Retina (tissue), 1 donor: ENCODE measurements at regions not wholly inside any gene's neighbourhood (a gene's known extent, or its start where the extent isn't known, plus 50 kb on each side); places are given as distances from the start of the nearest gene placed in this dataset.

Experiments used
- DNase-seq: peaks from one replicate; pipeline ENCODE4 v3.0.0-alpha.2; 2016

- no peak for DNase-seq
Observed at GRCh38 chr1:234988155-234988517, 140.5 kb downstream of the TOMM20 start.

DNA sequence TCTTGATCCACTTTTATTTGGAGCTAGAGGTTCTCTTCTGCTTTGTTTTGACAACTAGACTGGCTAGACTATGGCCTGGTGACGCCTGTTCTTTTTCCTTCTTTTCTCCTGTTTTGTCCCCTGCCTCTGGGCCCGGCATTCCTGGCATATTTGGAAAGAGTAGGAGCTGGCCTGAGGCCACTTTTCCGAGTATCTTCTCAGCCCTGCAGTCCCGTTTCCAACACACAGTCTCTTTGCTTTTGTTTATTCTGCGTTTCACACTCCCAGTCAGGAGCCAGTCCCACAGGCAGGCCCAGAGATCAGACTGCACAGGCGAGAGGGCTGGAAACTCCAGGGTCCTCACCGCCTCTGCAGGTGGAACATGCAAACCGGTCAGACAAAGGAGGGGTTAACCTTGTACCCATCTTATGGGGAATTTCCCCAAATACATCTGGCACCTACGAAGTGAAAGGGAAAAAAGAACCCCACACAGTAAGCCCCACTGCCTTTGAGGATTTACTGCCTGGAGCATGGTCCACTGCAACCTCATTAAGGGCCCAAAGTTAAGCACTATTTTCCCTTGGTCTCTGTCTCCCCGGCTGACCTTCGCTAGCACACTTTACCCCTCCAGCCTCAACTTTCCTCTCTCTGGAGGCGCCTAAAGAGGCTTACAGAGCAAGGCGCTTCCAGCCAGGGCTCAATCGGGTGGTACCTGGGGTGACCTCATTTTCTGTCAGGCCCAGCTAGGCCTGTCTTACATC is 141.1 kb downstream of the TOMM20 start:
- no peak for DNase-seq

DNA sequence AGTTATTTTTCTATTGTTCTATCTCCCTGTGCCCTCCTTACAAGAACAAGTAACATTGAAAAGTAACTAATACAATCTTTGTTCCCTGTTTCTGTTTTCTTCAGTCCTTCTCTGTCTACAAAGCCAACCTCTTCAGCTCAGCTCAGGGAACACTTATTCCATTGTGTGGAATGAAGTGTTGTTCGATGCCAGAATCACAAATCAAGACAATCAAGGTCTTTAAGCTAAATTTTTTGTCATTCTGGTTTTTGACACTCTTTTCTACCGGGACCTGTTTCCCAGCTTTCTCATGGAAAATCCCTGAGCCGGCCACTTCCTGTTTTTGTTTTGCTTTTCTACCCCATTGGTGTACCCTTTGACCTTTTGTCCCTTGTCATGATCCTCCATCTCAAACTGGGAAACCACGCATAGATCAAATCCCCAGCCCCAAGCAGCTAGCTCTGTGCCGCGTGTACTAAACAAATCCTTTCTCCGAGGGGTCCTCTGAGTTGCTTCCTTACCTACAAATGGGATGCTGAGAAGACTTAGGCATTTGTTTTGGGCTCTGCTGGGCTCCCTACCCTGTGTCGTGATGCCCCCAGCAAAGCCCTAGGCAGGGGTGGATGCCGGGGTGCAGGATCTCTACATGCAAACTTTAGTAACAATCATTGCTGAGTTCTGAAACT is 141.8 kb downstream of the TOMM20 start:
- no peak for DNase-seq

GRCh38 chr1:234985516-234986294 is 142.9 kb downstream of the TOMM20 start:
- no peak for DNase-seq

- no peak for DNase-seq
Observed at GRCh38 chr1:234985007-234985370, 143.6 kb downstream of the TOMM20 start.

- DNase-seq, result no peak
Observed at GRCh38 chr1:234983564-234984238, 144.9 kb downstream of the TOMM20 start.

- no peak for DNase-seq
Observed at GRCh38 chr1:234981758-234982157, 146.9 kb downstream of the TOMM20 start.

GRCh38 chr1:234980645-234981396 is 147.8 kb downstream of the TOMM20 start:
- no peak for DNase-seq

DNA sequence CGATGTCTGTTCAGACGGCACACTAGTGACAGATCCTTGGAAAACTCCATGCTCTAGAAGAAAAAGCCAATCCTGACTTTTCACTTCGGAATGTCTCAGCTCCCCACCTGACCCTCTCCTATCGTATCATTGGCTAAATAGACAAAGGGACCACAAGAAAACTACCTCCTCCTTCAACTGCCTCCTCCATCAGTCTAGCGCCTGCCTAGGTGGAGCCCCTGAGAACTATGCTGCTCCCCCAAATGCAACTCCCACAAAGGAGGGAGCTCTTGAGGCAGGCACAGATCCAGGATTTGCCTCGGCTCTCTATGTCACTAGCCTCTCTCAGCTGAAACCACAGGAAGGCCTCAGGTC is 148.4 kb downstream of the TOMM20 start:
- no peak for DNase-seq

DNA sequence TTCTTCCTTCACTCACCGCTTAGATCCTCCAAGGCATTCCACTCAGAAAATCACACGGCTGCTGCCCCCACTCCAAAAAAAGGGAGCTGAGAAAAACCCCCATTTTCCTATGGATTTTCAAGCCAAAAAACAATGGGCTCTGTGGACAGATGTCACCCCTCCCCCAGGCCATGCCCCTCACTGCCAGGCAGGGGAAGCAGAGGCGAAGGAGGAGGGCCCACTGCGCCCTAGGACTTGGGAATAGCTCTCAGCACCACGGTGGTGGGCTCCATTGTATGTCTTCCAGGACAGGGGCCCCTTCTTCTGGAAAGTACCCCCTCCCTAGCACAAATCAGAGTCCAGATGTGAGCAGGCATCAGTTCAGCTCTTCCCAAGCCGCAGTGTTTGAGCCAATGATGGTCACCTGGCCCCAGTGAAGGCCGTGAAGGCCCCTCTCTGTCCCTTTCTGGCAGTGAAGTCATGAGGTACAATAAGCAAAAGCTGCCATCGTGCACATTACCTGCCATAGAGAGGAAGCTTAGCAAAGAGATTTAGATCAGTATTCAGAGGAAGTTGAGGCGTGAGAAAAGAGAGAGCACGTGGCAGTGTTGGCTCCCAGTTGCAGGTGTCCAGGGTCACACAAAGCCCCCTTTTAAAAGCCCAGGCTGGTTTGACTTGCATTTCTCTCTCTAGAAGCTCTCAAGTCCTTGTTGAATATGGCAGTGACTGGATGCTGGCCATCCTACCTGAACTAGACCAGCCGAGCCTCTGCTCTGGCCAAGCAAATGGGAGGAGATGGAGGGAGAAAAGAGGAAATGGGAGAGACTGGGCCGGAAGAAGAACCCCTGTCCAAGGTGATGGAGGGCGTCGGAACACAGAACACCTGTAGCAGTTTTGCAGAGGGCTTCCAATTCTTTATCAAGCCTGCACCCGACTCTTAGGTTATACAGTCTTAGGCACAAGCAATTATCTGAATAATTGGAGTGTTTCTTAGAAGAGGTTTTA is 149.0 kb downstream of the TOMM20 start:
- no peak for DNase-seq

DNA sequence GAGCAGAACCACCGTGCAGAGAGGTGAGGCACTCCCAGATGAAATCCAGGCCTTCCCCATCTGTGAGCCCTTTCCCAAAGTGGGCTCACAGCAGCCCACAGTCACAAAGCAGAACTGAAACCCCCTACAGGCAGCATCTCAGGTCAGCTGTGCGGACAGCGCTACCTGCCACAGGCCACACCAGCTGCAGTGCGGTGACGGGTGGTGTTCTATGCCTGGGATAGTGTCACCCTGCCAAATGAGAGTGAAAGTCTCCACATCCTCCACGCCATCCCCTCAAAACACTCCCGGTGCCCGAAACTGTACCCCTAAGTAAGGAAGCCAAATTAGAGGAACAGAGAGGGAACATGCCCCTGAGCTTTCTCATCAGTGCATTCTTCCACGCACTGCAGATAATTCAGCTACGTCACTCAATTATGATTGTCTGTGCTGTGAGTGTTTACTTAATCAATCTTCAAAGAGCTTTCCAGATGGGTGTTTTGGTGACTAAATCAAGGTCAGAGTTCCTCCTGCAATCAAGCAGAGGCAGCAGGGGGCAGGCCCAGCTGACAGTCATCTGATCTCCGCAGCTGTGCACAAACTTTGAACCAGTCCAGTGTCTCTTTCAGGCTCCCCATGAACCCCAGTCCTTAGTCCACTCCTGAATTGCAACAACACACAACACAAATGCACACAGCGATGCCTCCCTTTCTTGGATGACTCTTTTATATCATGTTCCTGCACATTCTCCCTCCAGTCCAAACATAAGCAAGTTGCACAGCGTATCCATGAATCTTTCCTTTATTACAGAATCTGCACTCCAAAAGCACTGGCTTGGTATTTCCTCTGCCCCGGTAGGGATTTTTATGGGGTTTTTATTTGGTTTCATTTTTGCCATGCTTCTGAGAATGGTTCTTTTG is 150.0 kb downstream of the TOMM20 start:
- no peak for DNase-seq

DNA sequence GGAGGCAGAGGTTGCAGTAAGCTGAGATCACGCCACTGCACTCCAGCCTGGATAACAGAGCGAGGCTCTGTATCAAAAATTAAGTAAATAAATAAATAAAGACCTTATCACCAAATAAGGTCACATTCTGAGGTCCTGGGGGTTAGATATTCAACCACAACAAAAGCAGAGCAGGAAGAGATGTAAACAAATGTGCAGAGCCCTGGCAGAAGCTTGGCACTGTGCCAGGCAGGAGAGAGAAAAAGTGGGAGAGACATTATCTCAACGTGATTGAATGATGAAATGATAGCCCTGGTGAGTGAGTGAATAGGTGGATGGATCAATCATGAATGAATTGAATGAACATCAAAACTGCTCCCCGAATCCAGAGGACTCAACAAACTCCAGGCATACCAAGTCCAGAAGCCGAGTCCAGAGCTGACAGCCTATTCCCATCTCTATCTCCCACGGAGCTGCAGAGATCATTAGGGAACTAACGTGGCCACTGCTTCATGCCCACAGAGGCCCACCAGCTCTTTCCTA is 150.7 kb downstream of the TOMM20 start:
- no peak for DNase-seq

DNA sequence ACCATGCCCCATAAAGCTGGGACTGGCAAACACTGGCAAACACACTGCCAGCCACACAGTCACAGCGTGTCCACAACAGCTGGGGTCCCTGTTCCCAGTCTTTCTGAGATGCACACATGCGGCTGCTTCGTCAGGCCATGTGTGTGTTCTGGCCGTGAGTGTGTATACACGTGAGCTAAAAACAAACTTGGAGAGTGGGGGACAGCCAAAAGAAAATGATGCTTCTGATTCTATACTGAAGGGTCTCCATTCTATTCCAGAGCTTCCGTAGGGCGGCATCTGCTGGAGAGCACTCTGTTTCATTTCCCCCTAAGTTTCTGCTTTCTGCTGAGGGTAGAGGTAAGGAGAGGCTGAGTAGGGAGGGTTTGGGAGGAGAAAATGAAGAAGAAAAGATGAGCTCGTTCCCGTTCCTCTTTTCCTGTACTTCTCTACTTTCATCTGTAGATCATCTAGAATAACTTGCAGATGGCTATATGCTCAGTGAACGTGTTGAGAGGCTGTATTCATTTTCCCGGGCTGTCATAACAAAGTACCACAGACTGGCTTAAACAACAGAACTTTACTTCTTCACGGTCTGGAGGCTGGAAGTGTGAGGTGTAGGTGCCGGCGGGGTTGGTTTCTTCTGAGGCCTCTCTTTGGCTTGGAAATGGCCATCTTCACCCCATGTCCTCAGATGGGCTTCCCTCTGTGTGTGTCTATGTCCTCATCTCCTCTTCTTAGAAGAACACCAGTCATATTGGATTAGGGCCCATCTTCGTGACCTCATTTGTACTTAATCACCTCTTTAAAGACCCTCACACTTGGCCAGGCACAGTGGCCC is 151.6 kb downstream of the TOMM20 start:
- no peak for DNase-seq

- DNase-seq, result no peak
Observed at GRCh38 chr1:234975941-234976860, 152.4 kb downstream of the TOMM20 start.

DNA sequence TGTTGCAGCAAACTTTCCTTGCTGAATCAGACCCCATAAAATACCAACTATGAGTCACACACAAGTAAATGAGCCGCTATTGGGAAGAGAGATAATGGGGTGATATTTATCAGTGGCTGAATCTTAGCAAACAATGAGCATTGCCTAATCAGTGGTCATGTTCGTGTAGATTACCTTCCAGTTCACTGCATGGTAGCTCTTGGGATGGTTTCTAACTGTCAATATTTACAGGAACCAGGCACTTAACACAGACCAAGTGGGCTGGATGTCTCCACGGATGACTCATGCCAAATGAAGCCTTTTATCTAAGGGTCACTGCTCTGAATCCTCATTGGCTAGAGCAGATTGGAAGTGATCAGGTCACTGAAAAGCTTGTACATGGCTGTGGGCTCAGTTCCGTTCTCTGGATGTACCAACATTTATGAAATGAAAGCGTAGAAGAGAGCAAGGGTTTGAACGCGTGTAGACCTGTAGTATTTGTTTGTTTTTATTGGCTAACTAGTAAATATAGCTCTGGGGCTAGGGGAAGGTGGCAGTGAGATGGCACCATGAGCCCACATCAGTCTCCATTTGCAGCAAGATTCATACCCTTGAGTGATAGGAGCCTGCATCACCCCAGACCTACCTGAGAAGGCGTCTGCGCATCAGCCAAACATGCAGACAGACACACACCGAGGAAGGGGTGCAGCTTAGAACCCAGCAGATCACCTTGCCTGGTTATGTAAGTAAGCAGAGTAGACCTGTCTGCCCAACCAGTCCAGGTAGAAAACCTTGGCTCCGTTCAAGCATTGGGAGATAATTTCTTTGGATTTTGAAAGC is 153.3 kb downstream of the TOMM20 start:
- no peak for DNase-seq

- DNase-seq, result no peak
Observed at GRCh38 chr1:234973426-234974250, 155.0 kb downstream of the TOMM20 start.
